ENCODE measurements at regions not wholly inside any gene's neighbourhood (a gene's known extent, or its start where the extent isn't known, plus 50 kb on each side); places are given as distances from the start of the nearest gene placed in this dataset.

- TF ChIP-seq FOXA1 (IDR thresholded peaks at IDR 0.05; ENCODE audit: borderline replicate concordance), result no peak
- no peak for TF ChIP-seq ZNF717 (CRISPR knock-in tag; IDR thresholded peaks at IDR 0.05)
- no peak for TF ChIP-seq CTCF (IDR thresholded peaks at IDR 0.05 in 2 of 3, conservative IDR thresholded peaks at IDR 0.05 in 1 of 3; ENCODE audit: insufficient read depth in 2 of 3, low read depth in 1 of 3, low read length in 3 of 3)
- no peak for TF ChIP-seq ELK1 (CRISPR knock-in tag; IDR thresholded peaks at IDR 0.05)
- no peak for TF ChIP-seq MYNN (IDR thresholded peaks at IDR 0.05)
- no peak for TF ChIP-seq MYNN (CRISPR knock-in tag; IDR thresholded peaks at IDR 0.05)
- no peak for TF ChIP-seq ARID3A (IDR thresholded peaks at IDR 0.05; ENCODE audit: borderline replicate concordance, low read depth, low read length)
- no peak for TF ChIP-seq HINFP (tag; conservative IDR thresholded peaks at IDR 0.05; ENCODE audit: low read depth)
- TF ChIP-seq NR4A1 (CRISPR knock-in tag; IDR thresholded peaks at IDR 0.05), result no peak
- TF ChIP-seq NR4A1 (tag; IDR thresholded peaks at IDR 0.05), result no peak
- no peak for TF ChIP-seq E2F4 (CRISPR knock-in tag; IDR thresholded peaks at IDR 0.05; ENCODE audit: low read depth)
Observed at GRCh38 chr10:16292366-16292765, 144.4 kb upstream of the PTER start.
